Caco-2 (cell line): ENCODE measurements at regions not wholly inside any gene's neighbourhood (a gene's known extent, or its start where the extent isn't known, plus 50 kb on each side); places are given as distances from the start of the nearest gene placed in this dataset.

ENCODE experiments used
- BruUV-seq: library from RNA; stranded (reverse); fragments of 400-500 nt; replicated peaks from 2 replicates; lab custom pipeline; 2021; lab: Mats Ljungman, UMichigan
- CTCF ChIA-PET: fragments of 300-600 bp; sonication (Branson Sonifier 250); formaldehyde crosslinking; loops from one replicate; lab custom pipeline; 2022; ENCODE audit warnings: antibody characterized with exemption; lab: Charles Lee
- POLR2A ChIA-PET: fragments of 300-600 bp; sonication (Branson Sonifier 250); formaldehyde crosslinking; loops from one replicate; lab custom pipeline; 2022; ENCODE audit warnings: antibody characterized with exemption; lab: Charles Lee
- DNase-seq, 2 experiments: peaks; one replicate each; pipeline versions ENCODE4 v3.0.0 to v3.0.0-alpha.2; 2020 to 2022
- H3K27me3 ChIP-seq: replicated peaks from 2 replicates; pipeline ENCODE4 v1.6.0; 2011; ENCODE audit warnings: low read length; ENCODE audit not compliant: control insufficient read depth, insufficient read depth
- H3K36me3 ChIP-seq: 2 replicates; pipeline ENCODE4 v1.5.1; 2011; ENCODE audit warnings: low read length; ENCODE audit not compliant: control insufficient read depth, insufficient read depth
- H3K4me1 ChIP-seq: fragments of 250-450 bp; sonication (Bioruptor Pico); 2 replicates; pipeline ENCODE4 v1.5.1; 2020; ENCODE audit warnings: mild to moderate bottlenecking
- H3K4me3 ChIP-seq: 2 replicates; pipeline ENCODE4 v1.5.1; 2011; ENCODE audit warnings: low read depth, mild to moderate bottlenecking, control low read depth, low read length
- H3K9me3 ChIP-seq: fragments of 250-450 bp; sonication (Bioruptor Pico); 2 replicates; pipeline ENCODE4 v1.5.1; 2020; ENCODE audit warnings: mild to moderate bottlenecking, moderate library complexity
- H3K27ac Mint-ChIP-seq: one replicate; pipeline ENCODE4 v1.8.0; 2022; ENCODE audit warnings: mixed read lengths; ENCODE audit not compliant: unreplicated experiment
- H3K27me3 Mint-ChIP-seq: one replicate; pipeline ENCODE4 v1.8.0; 2022; ENCODE audit warnings: mixed read lengths; ENCODE audit not compliant: insufficient read depth, unreplicated experiment
- H3K36me3 Mint-ChIP-seq: one replicate; pipeline ENCODE4 v1.8.0; 2022; ENCODE audit warnings: mild to moderate bottlenecking, mixed read lengths; ENCODE audit not compliant: insufficient read depth, unreplicated experiment
- H3K4me1 Mint-ChIP-seq: one replicate; pipeline ENCODE4 v1.8.0; 2022; ENCODE audit warnings: low read depth, mixed read lengths; ENCODE audit not compliant: unreplicated experiment
- H3K4me3 Mint-ChIP-seq: one replicate; pipeline ENCODE4 v1.8.0; 2022; ENCODE audit warnings: mild to moderate bottlenecking, moderate library complexity, mixed read lengths; ENCODE audit not compliant: unreplicated experiment
- H3K9me3 Mint-ChIP-seq: one replicate; pipeline ENCODE4 v1.8.0; 2022; ENCODE audit warnings: mixed read lengths; ENCODE audit not compliant: unreplicated experiment
- CTCF ChIP-seq, 2 experiments: fragments of 200-600 bp in 1 of 2; IDR thresholded peaks; 1 replicate in 1 of 2; 2 replicates in 1 of 2; pipeline versions ENCODE4 v1.5.1 to v1.8.0; 2011 to 2022; ENCODE audit warnings: antibody characterized with exemption in 1 of 2, control low read depth in 1 of 2, inconsistent platforms in 1 of 2, low read depth in 1 of 2, low read length in 1 of 2, mild to moderate bottlenecking in 1 of 2, moderate library complexity in 1 of 2; ENCODE audit not compliant: insufficient read depth in 1 of 2, severe bottlenecking in 1 of 2, unreplicated experiment in 1 of 2
- intact Hi-C: fragments of 100-400 bp; cut with micrococcal nuclease; formaldehyde crosslinking; loops from one replicate; pipeline ENCODE4 v1.10.0; 2022; ENCODE audit not compliant: unreplicated experiment

- no peak overlapping the region for H3K27ac Mint-ChIP-seq
- DNase-seq, result no peak
- no peaks in the 10 kb centered on the region for H3K27me3 Mint-ChIP-seq
- Histone ChIP-seq H3K36me3 (no peaks in the 10 kb centered on the region), H3K4me1 (no peaks in the 10 kb centered on the region), H3K4me3 (no peak overlapping the region), H3K9me3 (no peaks in the 10 kb centered on the region), H3K27me3 (no peaks in the 10 kb centered on the region)
- ChIA-PET POLR2A (interaction anchor here (0.7 kb wide), 1 partner anchor 14 kb away, joined by 3 read pairs; no protein-coding TSS in a partner anchor), CTCF (no interaction called here)
- no peak for TF ChIP-seq CTCF (IDR thresholded peaks at IDR 0.05; ENCODE audit: insufficient read depth in 1 of 2, low read depth in 1 of 2, low read length in 1 of 2, severe bottlenecking in 1 of 2, unreplicated experiment in 1 of 2)
- H3K36me3 Mint-ChIP-seq, result no peaks in the 10 kb centered on the region
- no peak overlapping the region for H3K4me3 Mint-ChIP-seq
- intact Hi-C loops, result no loop called here
- BruUV-seq, result no TSS peak
- no peaks in the 10 kb centered on the region for H3K4me1 Mint-ChIP-seq
- no peaks in the 10 kb centered on the region for H3K9me3 Mint-ChIP-seq
Measured at GRCh38 chr5:89213573-89213972, 330.6 kb upstream of the MEF2C start.

GRCh38 chr5:89211836-89212235, 328.9 kb upstream of the MEF2C start:
- Histone ChIP-seq H3K36me3 (no peaks in the 10 kb centered on the region), H3K9me3 (no peaks in the 10 kb centered on the region), H3K27me3 (no peaks in the 10 kb centered on the region), H3K4me3 (no peak overlapping the region), H3K4me1 (no peaks in the 10 kb centered on the region)
- H3K4me1 Mint-ChIP-seq, result no peaks in the 10 kb centered on the region
- ChIA-PET POLR2A (no interaction called here), CTCF (no interaction called here)
- no peaks in the 10 kb centered on the region for H3K27me3 Mint-ChIP-seq
- no peak overlapping the region for H3K27ac Mint-ChIP-seq
- H3K9me3 Mint-ChIP-seq, result no peaks in the 10 kb centered on the region
- intact Hi-C loops, result no loop called here
- DNase-seq, result no peak
- BruUV-seq, result no TSS peak
- H3K4me3 Mint-ChIP-seq, result no peak overlapping the region
- no peak for TF ChIP-seq CTCF (IDR thresholded peaks at IDR 0.05; ENCODE audit: insufficient read depth in 1 of 2, low read depth in 1 of 2, low read length in 1 of 2, severe bottlenecking in 1 of 2, unreplicated experiment in 1 of 2)
- H3K36me3 Mint-ChIP-seq, result no peaks in the 10 kb centered on the region

- ChIA-PET CTCF (no interaction called here), POLR2A (no interaction called here)
- H3K4me3 Mint-ChIP-seq, result no peak overlapping the region
- H3K4me3 ChIP-seq, result no peak overlapping the region
- DNase-seq, result no peak
- no peaks in the 10 kb centered on the region for H3K4me1 Mint-ChIP-seq
- no peaks in the 10 kb centered on the region for H3K9me3 Mint-ChIP-seq
- H3K27ac Mint-ChIP-seq, result no peak overlapping the region
- no peaks in the 10 kb centered on the region for H3K27me3 ChIP-seq
- no TSS peak for BruUV-seq
- no peaks in the 10 kb centered on the region for H3K27me3 Mint-ChIP-seq
- H3K4me1 ChIP-seq, result no peaks in the 10 kb centered on the region
- no peak for TF ChIP-seq CTCF (IDR thresholded peaks at IDR 0.05; ENCODE audit: insufficient read depth in 1 of 2, low read depth in 1 of 2, low read length in 1 of 2, severe bottlenecking in 1 of 2, unreplicated experiment in 1 of 2)
- no peaks in the 10 kb centered on the region for H3K36me3 Mint-ChIP-seq
- H3K9me3 ChIP-seq, result no peaks in the 10 kb centered on the region
- intact Hi-C loops, result no loop called here
- H3K36me3 ChIP-seq, result no peaks in the 10 kb centered on the region
Measured at GRCh38 chr5:89208811-89209210, 325.8 kb upstream of the MEF2C start.
